ENCODE measurements at regions not wholly inside any gene's neighbourhood (a gene's known extent, or its start where the extent isn't known, plus 50 kb on each side); places are given as distances from the start of the nearest gene placed in this dataset.

DNA sequence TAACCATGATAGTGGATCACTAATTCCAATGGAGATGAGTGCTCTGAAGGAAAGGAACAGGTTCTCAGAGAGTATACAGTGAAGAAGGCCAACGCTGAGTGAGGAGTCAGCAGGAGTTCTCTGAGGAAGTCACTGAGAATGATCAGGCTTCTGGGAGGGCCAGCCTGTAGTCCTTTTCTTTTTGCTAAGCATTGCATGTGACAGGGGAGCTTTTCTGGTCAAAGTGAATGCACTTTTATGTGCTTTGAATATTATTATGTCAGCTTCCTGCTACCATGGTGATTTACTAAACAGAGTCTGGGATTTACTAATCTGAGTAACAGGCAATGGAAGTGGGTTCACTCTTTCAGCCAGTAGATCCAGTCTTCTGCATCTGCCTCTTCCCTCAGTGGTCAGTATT lies 81.1 kb upstream of the SERP2 start:
- peak; percentile 30 for DNase-seq

GRCh38 chr13:44293374-44293773 lies 80.2 kb upstream of the SERP2 start:
- no peak for DNase-seq

- peak; percentile 26 for DNase-seq
Observed at GRCh38 chr13:44293908-44294735, 79.5 kb upstream of the SERP2 start.

GRCh38 chr13:44294876-44295275 lies 78.7 kb upstream of the SERP2 start:
- DNase-seq: no peak

DNA sequence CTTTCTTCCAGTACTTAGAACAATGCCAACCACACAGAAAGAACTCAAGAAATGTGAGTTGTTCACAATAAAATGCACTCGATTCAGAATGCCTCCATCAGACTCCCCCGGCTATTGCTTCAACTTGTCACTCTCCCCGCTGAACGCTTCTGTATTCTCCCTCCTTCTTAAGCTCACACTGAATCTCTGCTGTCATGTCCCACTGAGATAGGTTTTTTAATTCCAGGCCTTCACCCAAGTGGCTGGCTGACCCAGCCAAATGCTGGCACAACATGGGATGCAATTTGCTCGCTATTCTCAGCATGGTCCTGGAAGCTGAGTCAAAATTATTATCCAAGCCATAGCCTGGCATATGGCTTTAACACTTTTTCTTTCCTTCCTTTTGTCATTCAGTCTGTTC lies 76.8 kb upstream of the SERP2 start:
- no peak for DNase-seq

DNA sequence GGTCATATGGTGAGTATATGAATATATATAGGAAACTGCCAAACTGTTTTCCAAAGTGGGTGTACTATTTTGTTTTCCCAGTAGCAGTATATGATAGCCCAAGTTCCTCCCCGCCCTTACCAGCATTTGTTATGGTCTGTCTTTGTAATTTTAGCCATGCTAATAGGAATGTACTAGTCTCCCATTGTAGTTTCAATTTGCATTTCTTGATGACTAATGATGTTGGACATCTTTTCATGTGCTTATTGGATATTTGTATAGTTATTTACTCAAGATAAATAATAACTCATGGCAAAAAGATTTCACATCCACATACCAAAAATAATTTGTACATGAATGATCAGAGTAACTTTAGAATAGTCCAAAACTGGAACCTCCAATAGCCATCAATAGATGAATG lies 75.3 kb upstream of the SERP2 start:
- no peak for DNase-seq

GRCh38 chr13:44299152-44299943 lies 74.3 kb upstream of the SERP2 start:
- no peak for DNase-seq

DNA sequence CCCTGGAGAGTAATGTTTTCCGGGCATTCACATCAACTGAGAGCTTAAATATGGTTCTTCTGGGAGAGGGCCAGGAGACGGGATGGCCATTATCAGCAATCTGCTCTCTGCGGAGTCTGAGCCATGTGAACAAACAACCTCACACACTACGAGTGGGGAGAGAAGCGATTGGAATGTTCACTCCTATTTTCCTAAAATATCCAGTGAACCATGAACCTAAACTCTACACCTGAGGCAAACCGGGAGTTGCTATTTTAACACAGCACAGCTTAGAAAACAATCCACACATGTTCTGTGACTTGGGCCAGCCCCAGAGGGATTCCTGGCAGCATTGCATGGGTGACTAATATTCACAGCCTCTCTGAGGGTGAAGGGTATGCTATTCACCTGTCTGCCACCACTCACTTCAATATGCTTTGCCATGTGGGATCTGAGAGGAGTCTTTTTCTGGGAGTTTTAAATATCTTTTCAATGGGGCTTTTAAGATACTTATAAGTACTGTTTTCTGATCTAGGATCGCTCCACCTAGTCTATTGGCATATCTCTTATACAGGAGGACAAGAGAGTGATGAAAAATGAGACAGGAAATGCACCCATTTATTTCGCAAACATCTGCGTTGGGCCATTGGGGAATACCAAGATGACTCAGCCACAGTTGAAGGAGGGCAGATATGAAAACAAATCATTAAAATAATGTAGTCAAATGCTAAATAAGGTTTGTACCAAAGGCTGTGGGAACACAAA lies 72.6 kb upstream of the SERP2 start:
- DNase-seq: peak; percentile 70

DNA sequence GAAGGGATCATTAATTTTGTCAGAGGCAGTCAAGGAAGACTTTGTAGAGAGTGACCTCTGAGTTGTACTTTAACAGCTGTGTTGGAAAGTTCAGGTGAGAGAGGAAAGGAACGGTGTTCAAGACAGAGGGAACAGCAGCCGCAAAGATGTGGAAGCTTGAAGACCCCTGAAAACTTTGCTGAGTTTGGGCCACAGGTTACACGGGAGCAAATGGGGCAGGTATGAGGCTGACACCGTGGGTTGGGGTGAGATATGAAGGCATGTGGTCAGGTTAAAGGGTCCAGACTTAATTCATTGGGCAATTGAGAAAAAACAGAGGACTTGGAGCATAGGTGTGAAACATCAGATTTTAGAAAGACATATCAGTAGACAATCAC lies 72.0 kb upstream of the SERP2 start:
- DNase-seq: no peak

- DNase-seq: no peak
Observed at GRCh38 chr13:44302233-44302632, 71.4 kb upstream of the SERP2 start.

- DNase-seq: no peak
Observed at GRCh38 chr13:44302940-44303575, 70.6 kb upstream of the SERP2 start.

- no peak for DNase-seq
Observed at GRCh38 chr13:44303681-44304432, 69.8 kb upstream of the SERP2 start.

GRCh38 chr13:44304433-44304725 lies 69.2 kb upstream of the SERP2 start:
- DNase-seq: no peak

DNA sequence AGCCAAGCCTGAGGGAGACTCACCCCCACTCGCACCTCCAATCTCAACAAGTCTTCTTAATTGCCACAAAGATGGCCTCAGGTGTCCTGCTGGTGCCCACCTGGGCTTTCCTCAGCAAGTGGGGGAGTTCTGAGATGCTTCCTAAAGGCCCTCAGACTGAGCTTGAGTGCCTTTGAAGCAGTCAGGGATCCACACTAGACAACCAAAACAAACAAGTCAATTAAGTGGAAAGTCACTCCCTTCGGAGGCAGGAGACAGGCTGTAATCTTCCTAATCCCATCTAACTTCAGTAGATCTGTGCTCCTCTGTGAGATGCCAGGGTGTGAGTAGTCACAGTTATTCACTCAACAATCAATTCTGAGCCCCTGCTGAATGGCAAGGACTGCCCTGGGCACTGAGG lies 68.3 kb upstream of the SERP2 start:
- DNase-seq: peak; percentile 47

DNA sequence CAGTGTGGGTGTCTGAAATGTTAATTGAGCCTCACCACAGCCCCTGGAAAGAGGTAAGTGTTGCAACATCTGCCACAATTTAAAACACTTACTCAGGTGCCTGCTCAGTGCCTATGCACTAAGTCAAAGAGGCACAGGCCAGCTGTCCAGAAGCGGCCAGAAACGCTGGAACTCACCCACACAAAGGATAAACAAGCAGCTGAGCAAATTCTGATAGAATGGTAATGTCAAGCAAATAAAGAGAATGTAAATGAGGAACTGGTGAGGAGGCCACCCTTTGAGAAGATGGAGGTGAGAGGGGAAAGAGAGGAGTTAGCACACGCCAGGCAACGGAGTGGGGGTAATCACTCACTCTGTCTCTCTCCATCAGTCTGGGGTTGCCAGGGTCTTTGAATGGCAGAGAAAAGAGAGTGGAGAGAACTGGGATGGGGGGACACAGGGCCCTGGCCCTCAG lies 67.7 kb upstream of the SERP2 start:
- DNase-seq: peak; percentile 87

GRCh38 chr13:44306371-44307192 lies 67.0 kb upstream of the SERP2 start:
- DNase-seq: peak; percentile 80

DNA sequence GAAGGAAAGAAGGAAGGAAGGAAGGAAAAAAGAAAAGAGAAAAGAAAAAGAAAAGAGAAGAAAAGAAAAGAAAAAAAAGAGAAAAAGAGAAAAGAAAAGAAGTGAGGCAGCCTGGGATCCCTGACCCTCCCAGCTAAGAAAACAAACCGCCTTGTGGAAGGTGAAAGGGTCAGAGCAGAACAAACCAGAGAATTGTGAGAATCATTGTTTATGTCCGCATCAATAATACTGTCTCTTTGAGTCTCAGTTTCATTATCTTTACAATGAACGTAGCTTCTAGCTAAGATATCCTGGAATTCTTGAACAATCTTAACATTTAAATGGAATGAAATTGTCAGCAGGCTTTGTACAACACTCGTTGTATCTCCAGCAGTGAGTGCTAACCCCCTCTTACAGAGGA lies 66.4 kb upstream of the SERP2 start:
- DNase-seq: no peak

DNA sequence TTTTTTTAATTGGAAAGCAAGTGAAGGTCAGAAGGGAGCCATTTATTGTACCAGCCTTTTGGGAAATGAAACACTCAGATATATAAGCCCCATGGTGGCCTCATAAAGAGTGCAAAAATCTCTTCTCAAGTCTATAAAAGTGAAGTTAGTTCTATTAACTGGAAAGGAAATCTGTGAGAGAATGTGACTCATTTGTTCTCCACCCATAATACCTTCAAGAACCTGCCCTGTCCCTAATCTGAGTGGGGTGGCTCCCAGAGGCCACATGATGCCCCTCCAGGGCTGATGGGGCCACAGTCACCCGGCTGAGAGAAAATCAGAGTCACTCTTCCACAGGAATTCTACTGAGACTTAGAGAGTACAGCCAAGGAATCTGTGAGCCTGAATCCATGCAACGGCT lies 65.8 kb upstream of the SERP2 start:
- DNase-seq: no peak

GRCh38 chr13:44308352-44308751 lies 65.3 kb upstream of the SERP2 start:
- no peak for DNase-seq

DNA sequence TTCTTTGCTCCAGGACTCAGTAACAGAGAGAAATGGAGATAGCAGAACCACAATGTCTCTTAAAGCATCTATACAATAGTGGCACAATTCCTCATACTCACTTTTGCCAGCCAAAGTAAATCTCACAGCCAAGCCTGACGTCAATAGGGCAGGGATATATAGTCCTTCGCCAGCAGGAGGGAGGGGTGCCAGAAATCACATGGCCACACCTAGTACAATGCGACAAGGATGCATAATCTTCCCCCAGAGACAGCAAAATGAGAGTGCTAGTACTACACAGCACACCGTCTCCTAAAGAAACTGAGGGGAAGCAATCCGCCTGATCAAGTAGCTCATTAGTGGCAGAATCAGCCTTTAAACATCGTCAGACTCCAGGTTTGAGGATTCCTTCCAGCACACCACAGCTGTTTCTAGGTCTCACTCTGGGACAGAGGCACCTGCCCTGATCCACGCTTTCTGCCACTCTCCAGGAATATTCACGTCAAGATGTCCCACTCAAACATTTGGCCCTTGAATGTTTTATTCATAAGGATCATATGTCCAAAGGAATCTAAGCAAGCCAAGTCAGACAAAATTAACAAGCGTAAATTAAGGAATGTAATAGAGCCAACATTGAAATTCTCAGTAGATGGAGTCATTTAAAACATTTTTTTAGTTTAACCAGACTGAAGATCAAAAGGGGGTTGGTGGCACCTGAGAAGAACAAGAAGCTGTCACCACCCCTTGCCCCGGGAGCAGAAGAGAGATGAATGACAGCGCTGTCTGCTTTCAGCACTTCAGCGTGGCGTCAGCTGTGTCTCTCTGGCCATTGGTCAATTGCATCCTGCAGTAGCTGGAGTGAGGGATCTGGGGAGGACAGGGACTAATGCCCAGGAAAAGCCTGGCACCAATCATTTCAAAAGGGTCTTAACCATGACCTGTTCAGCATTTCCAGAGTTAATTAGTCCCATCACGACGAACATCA lies 63.5 kb upstream of the SERP2 start:
- DNase-seq: peak; percentile 24

Measured in DMS53 (cell line).